Stimulated activated CD4-positive, alpha-beta T cell treated with anti-CD3 and anti-CD28 coated beads, Interleukin-1b, Interleukin-23, amount 100 ng/mL, for 48 hours (primary cell): ENCODE measurements at regions not wholly inside any gene's neighbourhood (a gene's known extent, or its start where the extent isn't known, plus 50 kb on each side); places are given as distances from the start of the nearest gene placed in this dataset.

Experiments
- DNase-seq: peaks from one replicate; pipeline ENCODE4 v3.0.0-alpha.2; 2020

- no peak for DNase-seq
These were observed 332.2 kb upstream of the RAG2 start for GRCh38 chr11:36930256-36930655.

DNA sequence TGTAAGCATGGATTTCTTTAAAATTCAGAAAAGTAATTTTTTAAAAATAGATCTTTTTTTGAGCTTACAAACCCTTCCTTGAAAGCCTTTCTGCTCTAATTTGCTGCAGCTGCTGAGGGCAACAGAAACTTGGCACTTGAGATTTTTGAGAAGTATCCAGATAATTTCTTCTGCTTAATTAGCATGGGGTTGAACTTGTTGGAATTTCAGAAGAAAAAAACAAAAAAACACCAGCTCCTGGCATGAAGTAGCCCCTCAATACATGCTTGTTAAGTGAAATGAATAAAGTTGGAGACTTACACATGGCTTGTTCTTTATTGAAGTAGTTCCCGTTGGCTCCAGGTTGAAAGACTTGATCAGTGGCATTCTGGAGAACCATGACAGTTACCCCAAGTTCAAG is 331.4 kb upstream of the RAG2 start:
- no peak for DNase-seq

DNA sequence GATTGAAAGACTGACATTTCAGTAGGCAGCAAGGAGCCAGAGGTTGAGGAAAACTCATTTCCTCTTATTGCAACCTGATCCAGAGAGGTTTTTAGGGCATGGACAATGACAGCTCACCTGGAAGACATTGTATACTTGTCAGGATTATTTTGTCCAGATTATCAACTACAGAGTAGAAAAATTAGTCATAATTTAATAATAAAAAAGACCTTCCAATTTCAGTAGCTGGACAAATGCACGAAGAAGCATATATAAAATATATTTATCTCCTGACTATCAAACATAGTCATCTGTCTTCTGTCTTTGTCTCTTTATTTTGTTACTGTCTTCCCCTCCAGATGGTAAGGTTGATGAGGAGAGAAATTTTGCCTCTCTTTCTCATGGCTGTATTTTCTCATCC is 330.6 kb upstream of the RAG2 start:
- DNase-seq: no peak

DNA sequence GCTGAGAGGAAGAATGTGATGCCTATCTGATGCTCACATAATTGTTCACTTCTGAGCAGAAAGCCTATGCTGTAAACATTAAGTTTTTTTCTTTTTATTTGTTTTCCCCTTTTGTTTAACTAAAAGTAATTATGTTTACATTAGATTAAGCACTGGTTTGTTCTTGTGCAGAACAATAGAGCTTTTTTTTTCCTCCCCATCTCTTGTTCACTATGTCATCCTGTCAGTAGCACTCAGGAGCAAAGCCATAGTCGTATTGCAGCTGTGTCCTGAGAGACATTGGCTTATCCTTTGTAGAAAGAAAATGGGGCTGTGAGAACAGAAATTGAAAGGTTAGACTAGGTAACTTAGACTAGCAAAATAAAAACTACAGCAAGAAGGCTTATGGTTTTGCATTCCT is 301.8 kb upstream of the RAG2 start:
- no peak for DNase-seq

DNA sequence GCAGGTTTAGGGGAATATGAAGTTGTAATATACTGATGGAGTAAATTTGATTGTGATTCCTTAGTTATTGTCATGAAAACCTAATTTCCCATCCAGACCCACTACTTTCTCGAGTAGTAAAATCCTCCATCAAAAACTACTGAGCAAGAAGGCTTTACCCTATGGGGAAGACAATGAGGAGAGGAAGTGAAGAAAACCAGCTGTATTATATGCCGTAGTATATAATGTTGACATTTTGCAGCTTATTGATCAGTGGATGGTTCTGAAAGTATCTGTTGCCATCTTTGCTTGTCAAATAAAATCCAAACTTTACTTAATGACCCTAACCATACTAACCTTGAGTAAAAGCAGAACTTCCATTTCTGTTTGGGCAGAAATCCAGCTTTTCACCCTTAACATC is 292.8 kb upstream of the RAG2 start:
- no peak for DNase-seq

DNA sequence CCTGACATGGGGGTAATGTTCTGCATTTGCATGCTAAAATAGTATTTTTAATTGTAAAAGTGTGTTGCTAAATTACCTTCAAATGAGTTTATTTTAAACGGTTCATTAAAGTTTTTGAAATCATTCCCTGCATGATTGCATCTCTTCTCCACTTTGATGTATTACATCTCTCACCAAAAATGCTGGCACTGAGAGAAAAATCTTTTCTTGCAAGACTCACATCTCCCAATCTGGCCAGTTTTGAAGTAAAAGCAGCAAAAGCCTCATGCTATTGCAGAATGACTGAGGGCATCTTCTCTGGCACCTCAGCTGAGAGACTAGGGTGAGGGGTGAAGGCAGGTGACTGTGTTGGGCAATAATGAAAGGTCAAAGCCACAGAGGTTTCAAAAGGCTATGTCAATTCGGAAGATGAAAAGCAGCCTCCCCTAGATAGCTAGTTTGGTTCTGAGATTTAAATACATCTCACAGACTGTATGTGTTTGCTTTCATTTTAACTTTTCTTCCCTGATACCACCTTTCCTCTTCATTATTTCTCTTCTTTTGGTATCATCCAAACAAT is 292.2 kb upstream of the RAG2 start:
- no peak for DNase-seq

GRCh38 chr11:36885154-36885553 is 287.1 kb upstream of the RAG2 start:
- no peak for DNase-seq

GRCh38 chr11:36878737-36879136 is 280.7 kb upstream of the RAG2 start:
- no peak for DNase-seq

DNA sequence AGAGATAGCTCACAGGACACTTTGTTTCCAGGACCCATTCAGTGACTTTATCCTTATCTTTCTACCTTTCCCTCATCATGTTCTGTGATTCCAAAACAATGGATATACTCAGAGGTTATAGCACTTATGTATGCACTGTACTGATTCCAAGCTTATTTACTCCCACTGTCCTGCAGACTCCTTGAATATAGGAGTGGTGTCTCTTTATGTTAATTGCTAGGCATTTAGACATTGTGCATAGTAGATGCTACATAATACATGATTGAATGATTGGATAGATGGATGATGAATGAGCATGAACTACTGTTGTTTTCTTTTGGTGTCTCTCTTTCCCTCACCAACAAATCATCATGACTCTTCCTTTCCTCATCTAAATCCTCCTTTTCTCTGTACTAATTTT is 279.1 kb upstream of the RAG2 start:
- DNase-seq: no peak

GRCh38 chr11:36876266-36876665 is 278.2 kb upstream of the RAG2 start:
- DNase-seq: no peak

GRCh38 chr11:36874291-36874690 is 276.3 kb upstream of the RAG2 start:
- no peak for DNase-seq

GRCh38 chr11:36870361-36870760 is 272.3 kb upstream of the RAG2 start:
- no peak for DNase-seq

- DNase-seq: no peak
These were observed 270.3 kb upstream of the RAG2 start for GRCh38 chr11:36868380-36868779.

GRCh38 chr11:36865846-36866245 is 267.8 kb upstream of the RAG2 start:
- no peak for DNase-seq

DNA sequence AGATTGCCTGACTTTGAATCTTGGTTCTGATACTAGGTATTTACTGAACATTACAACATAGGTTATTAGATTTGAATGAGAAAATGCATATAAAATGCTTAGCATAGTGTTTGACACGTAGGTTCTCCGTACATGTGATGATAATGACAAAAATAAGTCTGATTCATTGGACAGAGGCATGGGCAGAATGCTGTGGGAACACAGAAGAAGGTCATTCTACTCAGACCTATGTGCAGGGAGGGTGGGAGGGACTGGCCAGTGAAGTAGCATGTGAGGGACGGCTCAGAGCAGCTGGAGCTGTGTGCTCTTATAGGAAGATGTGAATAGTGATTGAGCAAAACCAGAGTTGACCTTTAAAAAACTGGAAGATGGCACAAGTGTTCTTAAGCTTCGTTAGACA is 256.8 kb upstream of the RAG2 start:
- DNase-seq: no peak

DNA sequence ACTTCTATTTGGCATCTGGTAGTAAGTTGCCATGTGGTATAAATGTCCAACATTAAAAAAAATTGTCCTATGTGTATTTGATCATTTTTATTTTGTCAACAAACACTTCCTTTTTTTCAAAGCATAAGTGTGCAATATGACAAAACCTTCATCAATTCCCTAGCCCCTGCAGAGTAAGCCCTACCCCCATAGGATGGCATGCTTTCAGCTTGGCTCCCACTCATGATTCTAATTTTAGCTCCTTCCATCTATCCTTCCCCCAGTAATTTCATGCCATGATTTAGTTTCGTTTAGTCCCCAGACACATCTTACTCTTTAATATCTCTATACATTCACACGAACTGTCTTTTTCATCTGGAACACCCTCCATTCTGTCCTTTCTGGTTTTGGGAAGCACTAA is 250.6 kb upstream of the RAG2 start:
- no peak for DNase-seq

DNA sequence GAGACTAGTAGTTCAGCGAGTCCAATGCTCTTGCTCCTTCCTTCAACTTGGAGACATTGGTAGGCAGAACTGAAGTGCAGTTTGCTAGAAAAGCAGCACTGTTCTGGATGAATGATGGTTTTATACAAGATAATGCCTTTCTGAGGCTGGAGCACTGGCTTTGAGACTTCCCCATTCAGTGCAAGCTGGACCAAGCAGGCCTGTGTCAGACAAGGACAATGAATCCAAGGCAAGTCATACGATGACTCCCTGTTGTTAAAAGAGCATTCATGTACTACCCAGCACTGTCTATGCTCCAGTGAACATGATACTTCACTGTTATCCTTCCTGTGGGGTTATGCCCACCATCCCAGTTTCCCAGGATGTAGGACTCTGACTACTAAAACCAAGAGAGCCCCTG is 242.3 kb upstream of the RAG2 start:
- no peak for DNase-seq

- no peak for DNase-seq
These were observed 239.9 kb upstream of the RAG2 start for GRCh38 chr11:36837831-36838437.

DNA sequence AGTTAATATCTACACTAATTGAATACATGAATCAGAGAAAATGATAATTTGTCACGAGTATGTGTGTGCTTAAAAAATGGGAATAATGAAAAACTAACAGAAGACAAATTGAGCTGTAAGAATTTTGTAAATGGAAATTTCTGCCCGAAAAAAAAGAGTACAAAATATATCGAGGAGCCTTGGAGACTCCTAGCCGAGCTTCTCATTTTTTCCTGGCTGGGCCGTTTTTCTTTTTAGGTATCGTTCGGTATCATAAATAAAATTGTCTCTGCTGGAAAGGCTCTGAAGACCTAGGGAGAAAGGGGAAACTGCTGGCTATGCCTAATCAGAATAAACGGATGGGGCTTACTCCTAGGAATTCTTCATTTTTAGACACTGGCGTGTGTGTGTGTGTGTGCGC is 227.2 kb upstream of the RAG2 start:
- DNase-seq: no peak

GRCh38 chr11:36824349-36824748 is 226.3 kb upstream of the RAG2 start:
- DNase-seq: no peak

GRCh38 chr11:36822829-36823228 is 224.8 kb upstream of the RAG2 start:
- no peak for DNase-seq

DNA sequence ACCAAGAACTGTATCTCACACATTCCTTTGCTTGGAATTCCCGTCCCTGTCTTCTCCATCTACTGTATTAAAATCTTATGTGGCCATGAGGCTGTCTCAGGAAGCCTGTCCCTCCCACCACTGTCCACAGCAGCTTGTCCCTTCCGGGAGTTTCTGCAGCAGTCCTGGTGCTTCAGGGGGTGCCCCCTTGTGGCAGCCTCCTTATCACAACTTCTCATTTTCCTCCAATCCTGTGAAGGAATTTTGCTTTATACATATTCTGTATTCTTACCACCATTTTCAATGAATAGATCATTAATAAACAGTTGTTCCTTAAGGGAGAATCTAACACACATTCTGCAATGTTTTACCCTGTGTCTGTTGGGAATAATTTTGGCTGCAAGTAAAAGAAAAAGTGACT is 220.4 kb upstream of the RAG2 start:
- no peak for DNase-seq

- no peak for DNase-seq
These were observed 219.4 kb upstream of the RAG2 start for GRCh38 chr11:36817336-36817965.

DNA sequence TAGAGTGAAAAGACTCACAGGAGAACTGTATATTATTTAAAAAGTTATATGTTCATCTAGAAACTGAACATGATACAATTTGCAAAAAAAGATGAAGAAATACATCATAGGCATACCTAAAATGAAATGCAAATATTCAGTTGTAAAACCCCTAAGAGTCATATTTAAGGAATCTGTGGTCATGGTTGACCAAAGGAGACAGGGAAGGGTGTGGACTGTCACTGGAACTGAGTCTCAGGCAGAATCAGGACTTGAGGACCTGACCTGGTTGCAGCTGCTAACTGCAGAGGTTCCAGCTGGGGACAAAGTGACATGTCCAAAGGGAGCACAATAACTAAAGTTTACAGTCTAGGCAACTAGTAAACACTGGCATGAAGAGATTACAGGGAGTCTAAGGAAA is 211.3 kb upstream of the RAG2 start:
- no peak for DNase-seq

DNA sequence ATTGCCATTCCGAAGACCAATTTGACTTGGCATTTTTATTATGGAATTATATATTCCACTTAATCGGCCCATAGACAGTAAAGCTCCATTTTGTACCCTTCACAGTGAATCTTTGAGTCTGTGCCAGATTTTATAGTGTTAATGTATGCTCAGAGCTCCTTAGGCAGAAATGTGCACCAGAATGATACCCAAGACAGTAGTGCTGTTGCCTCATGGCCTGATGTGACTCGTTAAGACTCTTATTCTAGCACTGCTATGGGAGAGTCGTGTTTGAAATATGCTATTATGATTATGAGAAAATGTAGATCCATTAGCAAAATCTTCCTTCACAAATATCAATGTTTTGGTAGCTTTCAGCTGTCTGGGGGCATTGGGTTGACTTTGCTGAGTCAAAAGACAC is 209.8 kb upstream of the RAG2 start:
- no peak for DNase-seq
